OCI-LY1 (cell line): ENCODE measurements at regions not wholly inside any gene's neighbourhood (a gene's known extent, or its start where the extent isn't known, plus 50 kb on each side); places are given as distances from the start of the nearest gene placed in this dataset.

Experiments used
- H2AFZ ChIP-seq: fragments of 200-600 bp; sonication (generic), shearing (Covaris generic); 2 replicates; pipeline ENCODE4 v1.6.0; 2014; ENCODE audit warnings: antibody characterized with exemption, mild to moderate bottlenecking, low read length
- H3F3A ChIP-seq: fragments of 200-600 bp; sonication (generic), shearing (Covaris generic); 2 replicates; pipeline ENCODE4 v1.6.0; 2014; ENCODE audit warnings: mild to moderate bottlenecking, antibody characterized with exemption, low read length, moderate library complexity; ENCODE audit not compliant: insufficient read depth
- H3K27ac ChIP-seq: fragments of 200-600 bp; sonication (generic); 2 replicates; pipeline ENCODE4 v1.5.1; 2014; ENCODE audit warnings: low read length, mixed run types, mild to moderate bottlenecking, low read depth; ENCODE audit not compliant: poor library complexity, severe bottlenecking
- H3K27me3 ChIP-seq: fragments of 200-600 bp; sonication (generic); 2 replicates; pipeline ENCODE4 v1.6.0; 2014; ENCODE audit warnings: antibody characterized with exemption, mild to moderate bottlenecking, low read length, moderate library complexity; ENCODE audit not compliant: insufficient read depth
- H3K36me3 ChIP-seq: fragments of 200-600 bp; sonication (generic); 2 replicates; pipeline ENCODE4 v1.6.1; 2014; ENCODE audit warnings: mild to moderate bottlenecking, antibody characterized with exemption, low read length, moderate library complexity, mixed read lengths; ENCODE audit not compliant: insufficient read depth
- H3K4me1 ChIP-seq: fragments of 200-600 bp; sonication (generic); 2 replicates; pipeline ENCODE4 v1.5.1; 2014; ENCODE audit warnings: mild to moderate bottlenecking, low read length, moderate library complexity; ENCODE audit not compliant: insufficient read depth, severe bottlenecking
- H3K4me2 ChIP-seq: fragments of 200-600 bp; sonication (generic), shearing (Covaris generic); 2 replicates; pipeline ENCODE4 v1.6.1; 2014; ENCODE audit warnings: low read length
- H3K4me3 ChIP-seq: fragments of 200-600 bp; sonication (generic); 2 replicates; pipeline ENCODE4 v1.5.1; 2014; ENCODE audit warnings: low read length, low read depth, mild to moderate bottlenecking, mixed read lengths; ENCODE audit not compliant: poor library complexity, severe bottlenecking
- H3K79me2 ChIP-seq: fragments of 200-600 bp; shearing (Covaris generic); 2 replicates; pipeline ENCODE4 v1.6.1; 2016; ENCODE audit warnings: mixed run types, low read length, mixed read lengths; ENCODE audit not compliant: insufficient read depth
- H3K9ac ChIP-seq: fragments of 200-600 bp; sonication (generic), shearing (Covaris generic); 2 replicates; pipeline ENCODE4 v1.6.1; 2014; ENCODE audit warnings: mild to moderate bottlenecking, low read length, mixed read lengths
- H3K9me2 ChIP-seq: fragments of 200-600 bp; sonication (generic), shearing (Covaris generic); 2 replicates; pipeline ENCODE4 v1.6.1; 2014; ENCODE audit warnings: low read depth, mild to moderate bottlenecking, low read length, mixed read lengths
- H3K9me3 ChIP-seq: fragments of 200-600 bp; shearing (Covaris generic); 2 replicates; pipeline ENCODE4 v1.6.1; 2014; ENCODE audit warnings: low read length, mixed read lengths
- H4K20me1 ChIP-seq: fragments of 200-600 bp; sonication (generic), shearing (Covaris generic); 2 replicates; pipeline ENCODE4 v1.6.0; 2016; ENCODE audit warnings: mild to moderate bottlenecking, low read length; ENCODE audit not compliant: insufficient read depth
- CTCF ChIP-seq: fragments of 200-600 bp; sonication (generic), shearing (Covaris generic); IDR thresholded peaks from 2 replicates; pipeline ENCODE4 v1.5.1; 2017; ENCODE audit warnings: mild to moderate bottlenecking, antibody characterized with exemption, low read length, moderate library complexity, mixed read lengths
- EZH2 ChIP-seq: fragments of 200-600 bp; sonication (generic), shearing (Covaris generic); IDR thresholded peaks from 2 replicates; pipeline ENCODE4 v1.8.0; 2017; ENCODE audit warnings: borderline replicate concordance, mixed run types, mild to moderate bottlenecking, antibody characterized with exemption, low read length, moderate library complexity, mixed read lengths

GRCh38 chrX:30065226-30065625, 150.1 kb upstream of the MAGEB2 start:
- H3K79me2 ChIP-seq = no peaks in the 10 kb centered on the region
- no peaks in the 10 kb centered on the region for H3F3A ChIP-seq
- H3K4me3 ChIP-seq = no peak overlapping the region
- no peak overlapping the region for H3K27ac ChIP-seq
- no peak for TF ChIP-seq EZH2
- no peaks in the 10 kb centered on the region for H3K9me3 ChIP-seq
- H2AFZ ChIP-seq = no peak overlapping the region
- no peaks in the 10 kb centered on the region for H3K9me2 ChIP-seq
- H3K9ac ChIP-seq = no peak overlapping the region
- H4K20me1 ChIP-seq = no peaks in the 10 kb centered on the region
- H3K4me1 ChIP-seq = no peaks in the 10 kb centered on the region
- no peaks in the 10 kb centered on the region for H3K27me3 ChIP-seq
- no peak overlapping the region for H3K4me2 ChIP-seq
- no peaks in the 10 kb centered on the region for H3K36me3 ChIP-seq

GRCh38 chrX:30067677-30068076, 147.7 kb upstream of the MAGEB2 start:
- H4K20me1 ChIP-seq = no peaks in the 10 kb centered on the region
- no peak overlapping the region for H3K4me2 ChIP-seq
- H2AFZ ChIP-seq = no peak overlapping the region
- no peak overlapping the region for H3K4me3 ChIP-seq
- H3K36me3 ChIP-seq = no peaks in the 10 kb centered on the region
- H3K79me2 ChIP-seq = no peaks in the 10 kb centered on the region
- H3K9me3 ChIP-seq = no peaks in the 10 kb centered on the region
- H3K27ac ChIP-seq = no peak overlapping the region
- no peaks in the 10 kb centered on the region for H3K4me1 ChIP-seq
- H3K9ac ChIP-seq = no peak overlapping the region
- no peaks in the 10 kb centered on the region for H3K9me2 ChIP-seq
- no peaks in the 10 kb centered on the region for H3F3A ChIP-seq
- TF ChIP-seq CTCF = no peak
- TF ChIP-seq EZH2 = no peak
- no peaks in the 10 kb centered on the region for H3K27me3 ChIP-seq

- Histone ChIP-seq H3K27me3 (no peaks in the 10 kb centered on the region), H3K36me3 (no peaks in the 10 kb centered on the region)
These were observed 129.8 kb upstream of the MAGEB2 start for GRCh38 chrX:30085571-30085970.

More at GRCh38 chrX:30085571-30085970, 129.8 kb upstream of the MAGEB2 start:
- Histone ChIP-seq H3K4me3 (no peak overlapping the region), H4K20me1 (no peaks in the 10 kb centered on the region), H3F3A (no peaks in the 10 kb centered on the region), H3K9ac (no peak overlapping the region), H3K79me2 (no peaks in the 10 kb centered on the region), H3K4me2 (no peak overlapping the region), H2AFZ (no peak overlapping the region), H3K4me1 (no peaks in the 10 kb centered on the region), H3K9me2 (no peaks in the 10 kb centered on the region), H3K9me3 (no peaks in the 10 kb centered on the region), H3K27ac (no peak overlapping the region)
- TF ChIP-seq CTCF (no peak), EZH2 (no peak)
